ENCODE measurements at regions not wholly inside any gene's neighbourhood (a gene's known extent, or its start where the extent isn't known, plus 50 kb on each side); places are given as distances from the start of the nearest gene placed in this dataset.

- no peak for TF ChIP-seq CTCF (IDR thresholded peaks at IDR 0.05 in 4 of 5, conservative IDR thresholded peaks at IDR 0.05 in 1 of 5)
- TF ChIP-seq POLR2A (IDR thresholded peaks at IDR 0.05) = no peak
Measured at GRCh38 chr2:7902251-7902765, 779.5 kb upstream of the ID2 start.
